ENCODE measurements at regions not wholly inside any gene's neighbourhood (a gene's known extent, or its start where the extent isn't known, plus 50 kb on each side); places are given as distances from the start of the nearest gene placed in this dataset.

- no peak for DNase-seq (ENCODE audit: low read depth)
Observed at GRCh38 chr10:130486906-130487305, 350.7 kb downstream of the GLRX3 start.

GRCh38 chr10:130487566-130487965 lies 351.4 kb downstream of the GLRX3 start:
- no peak for DNase-seq (ENCODE audit: low read depth)

GRCh38 chr10:130489891-130490290 lies 353.7 kb downstream of the GLRX3 start:
- DNase-seq (ENCODE audit: low read depth): no peak

GRCh38 chr10:130491011-130491692 lies 355.0 kb downstream of the GLRX3 start:
- no peak for DNase-seq (ENCODE audit: low read depth)

- DNase-seq (ENCODE audit: low read depth): no peak
Observed at GRCh38 chr10:130491693-130492050, 355.5 kb downstream of the GLRX3 start.

- DNase-seq (ENCODE audit: low read depth): no peak
Observed at GRCh38 chr10:130492266-130492934, 356.2 kb downstream of the GLRX3 start.

GRCh38 chr10:130493021-130493420 lies 356.8 kb downstream of the GLRX3 start:
- DNase-seq (ENCODE audit: low read depth): no peak

GRCh38 chr10:130493446-130494145 lies 357.4 kb downstream of the GLRX3 start:
- no peak for DNase-seq (ENCODE audit: low read depth)

- no peak for DNase-seq (ENCODE audit: low read depth)
Observed at GRCh38 chr10:130495116-130495862, 359.1 kb downstream of the GLRX3 start.

GRCh38 chr10:130495891-130496636 lies 359.9 kb downstream of the GLRX3 start:
- DNase-seq (ENCODE audit: low read depth): no peak

GRCh38 chr10:130497056-130498010 lies 361.1 kb downstream of the GLRX3 start:
- no peak for DNase-seq (ENCODE audit: low read depth)

GRCh38 chr10:130498042-130498441 lies 361.9 kb downstream of the GLRX3 start:
- DNase-seq (ENCODE audit: low read depth): no peak

GRCh38 chr10:130498934-130499333 lies 362.7 kb downstream of the GLRX3 start:
- DNase-seq (ENCODE audit: low read depth): no peak

GRCh38 chr10:130499541-130499940 lies 363.4 kb downstream of the GLRX3 start:
- no peak for DNase-seq (ENCODE audit: low read depth)

- no peak for DNase-seq (ENCODE audit: low read depth)
Observed at GRCh38 chr10:130500261-130501000, 364.2 kb downstream of the GLRX3 start.

GRCh38 chr10:130507461-130507860 lies 371.3 kb downstream of the GLRX3 start:
- DNase-seq (ENCODE audit: low read depth): no peak

GRCh38 chr10:130509881-130510689 lies 373.9 kb downstream of the GLRX3 start:
- DNase-seq (ENCODE audit: low read depth): no peak

GRCh38 chr10:130510755-130511154 lies 374.6 kb downstream of the GLRX3 start:
- DNase-seq (ENCODE audit: low read depth): no peak

GRCh38 chr10:130511766-130512165 lies 375.6 kb downstream of the GLRX3 start:
- DNase-seq (ENCODE audit: low read depth): no peak
